Embryonic facial prominence (tissue), 1 donor: ENCODE measurements at regions not wholly inside any gene's neighbourhood (a gene's known extent, or its start where the extent isn't known, plus 50 kb on each side); places are given as distances from the start of the nearest gene placed in this dataset.
"Not testable (repeated sequence)": the region's sequence is repeated elsewhere in the genome, so short reads cannot be mapped to it uniquely, and the experiment has no call there.

ENCODE experiments used
- DNase-seq: peaks from one replicate; pipeline ENCODE4 v3.0.0-alpha.2; 2016; ENCODE audit errors: extremely low spot score

DNA sequence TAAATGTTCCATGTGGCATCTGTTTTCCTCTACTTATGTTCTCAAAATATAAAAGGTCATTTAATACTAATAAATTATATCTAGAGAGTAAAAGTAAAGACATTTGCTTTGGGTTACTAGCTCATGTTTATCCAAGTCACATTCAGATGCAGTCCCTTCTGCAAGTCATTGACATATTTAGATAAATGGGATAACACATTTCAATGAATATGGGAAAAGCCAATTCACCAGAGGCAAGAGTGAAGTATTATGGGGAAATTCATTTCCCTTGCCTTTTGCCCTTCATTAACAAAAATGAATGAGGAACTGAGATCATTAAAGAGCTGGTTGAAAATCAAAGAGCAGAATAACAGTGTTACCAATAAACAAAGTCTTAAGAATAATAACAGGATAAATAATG lies 306.2 kb upstream of the FSTL5 start:
- DNase-seq: no peak

DNA sequence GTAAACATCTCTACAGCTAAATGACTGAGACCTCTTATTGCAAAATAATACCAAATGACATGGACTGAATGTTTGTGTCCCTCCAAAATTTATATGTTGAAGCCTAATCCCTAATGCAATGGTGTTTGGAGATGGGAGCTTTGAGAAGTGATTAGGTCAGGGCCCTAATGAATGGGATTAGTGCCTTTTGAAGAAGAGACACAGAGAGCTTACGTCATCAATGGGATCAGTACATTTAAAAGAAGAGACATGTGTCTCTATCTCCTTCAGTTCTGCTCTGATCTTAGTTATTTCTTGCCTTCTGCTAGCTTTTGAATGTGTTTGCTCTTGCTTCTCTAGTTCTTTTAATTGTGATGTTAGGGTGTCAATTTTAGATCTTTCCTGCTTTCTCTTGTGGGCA lies 301.6 kb upstream of the FSTL5 start:
- DNase-seq: not testable (repeated sequence)

DNA sequence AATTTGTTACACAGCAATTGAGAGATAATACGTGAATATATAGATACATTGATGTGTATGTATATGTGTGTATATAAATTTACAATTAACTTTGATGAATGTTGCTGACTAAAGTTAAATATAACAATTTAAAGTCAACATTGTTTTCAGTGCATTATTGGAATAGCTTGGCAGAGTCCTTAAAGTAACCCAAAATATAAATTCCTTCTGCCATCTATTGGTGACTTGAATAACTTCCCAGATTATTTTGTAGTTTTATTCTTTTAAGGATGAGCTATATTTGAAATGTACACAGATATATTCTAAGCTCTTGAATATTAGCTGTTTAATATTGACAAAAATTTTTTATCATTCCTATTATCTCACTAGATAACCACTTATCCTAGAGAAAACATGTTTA lies 298.2 kb upstream of the FSTL5 start:
- peak; percentile 17 for DNase-seq

DNA sequence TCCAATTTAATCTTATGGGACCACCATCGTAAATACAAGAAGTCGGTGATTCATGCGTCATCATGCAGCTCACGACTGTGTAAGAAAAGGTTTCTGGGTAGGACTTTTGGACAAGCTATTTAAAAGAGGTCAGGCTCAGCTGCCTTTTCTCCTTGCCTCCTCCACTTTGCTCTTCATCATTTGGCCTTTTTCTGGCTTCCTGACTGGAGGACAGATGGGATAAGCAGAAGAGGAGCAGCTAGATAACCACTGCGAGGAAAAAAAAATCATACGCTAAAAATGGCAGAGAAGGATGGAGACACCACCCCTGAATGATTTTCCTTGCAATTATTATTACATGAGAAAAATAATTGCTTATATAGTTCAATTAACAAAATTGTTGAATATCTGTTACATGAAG lies 294.3 kb upstream of the FSTL5 start:
- no peak for DNase-seq

DNA sequence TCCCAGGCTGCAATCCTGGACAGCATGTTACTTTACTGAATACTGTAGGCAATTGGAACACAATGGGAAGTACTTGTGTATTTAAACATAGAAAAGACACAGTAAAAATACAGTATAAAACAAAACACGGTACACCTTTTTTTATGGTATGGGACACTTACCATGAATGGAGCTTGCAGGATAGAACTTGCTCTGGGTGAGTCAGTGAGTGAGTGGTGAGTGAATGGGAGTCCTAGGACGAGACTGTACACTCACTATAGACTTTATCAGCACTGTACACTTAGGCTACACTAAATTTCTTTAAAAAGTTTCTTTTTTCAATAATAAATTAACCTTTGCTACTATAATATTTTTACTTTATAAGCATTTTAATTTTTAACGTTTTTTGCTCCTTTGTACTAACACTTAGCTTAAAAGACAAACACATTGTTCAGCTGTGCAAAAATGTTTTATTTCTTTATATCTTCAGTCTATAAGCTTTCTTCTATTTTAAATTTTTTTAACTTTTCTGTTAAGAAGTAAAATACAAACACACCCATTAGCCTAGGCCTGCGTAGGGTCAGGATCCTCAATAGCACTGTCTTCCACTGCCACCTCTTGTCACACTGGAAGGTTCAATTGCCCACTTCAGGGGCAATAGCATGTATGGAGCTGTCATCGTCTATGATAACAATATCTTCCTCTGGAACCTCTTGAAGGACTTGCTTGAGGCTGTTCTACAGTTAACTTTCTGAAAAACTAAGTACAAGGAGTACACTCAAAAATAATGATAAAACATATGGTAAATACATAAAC lies 293.5 kb upstream of the FSTL5 start:
- no peak for DNase-seq

DNA sequence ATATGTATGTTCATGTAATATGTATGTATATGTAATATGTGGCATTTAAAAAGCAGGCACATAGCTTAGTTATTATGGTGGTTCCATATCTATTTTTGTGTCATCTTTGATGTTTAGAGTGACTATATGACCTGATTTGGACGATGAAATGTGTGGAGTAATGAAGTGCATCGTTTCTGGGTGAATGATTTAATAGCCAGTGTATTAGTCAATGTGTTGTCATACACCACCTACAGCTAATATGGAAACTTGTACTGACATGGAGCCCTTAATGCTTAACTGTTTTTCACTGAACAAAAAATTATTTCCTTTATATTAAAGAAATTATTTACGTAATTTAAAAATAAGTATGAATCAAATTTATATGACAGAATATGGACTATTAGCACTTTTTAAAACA lies 292.3 kb upstream of the FSTL5 start:
- DNase-seq: no peak

DNA sequence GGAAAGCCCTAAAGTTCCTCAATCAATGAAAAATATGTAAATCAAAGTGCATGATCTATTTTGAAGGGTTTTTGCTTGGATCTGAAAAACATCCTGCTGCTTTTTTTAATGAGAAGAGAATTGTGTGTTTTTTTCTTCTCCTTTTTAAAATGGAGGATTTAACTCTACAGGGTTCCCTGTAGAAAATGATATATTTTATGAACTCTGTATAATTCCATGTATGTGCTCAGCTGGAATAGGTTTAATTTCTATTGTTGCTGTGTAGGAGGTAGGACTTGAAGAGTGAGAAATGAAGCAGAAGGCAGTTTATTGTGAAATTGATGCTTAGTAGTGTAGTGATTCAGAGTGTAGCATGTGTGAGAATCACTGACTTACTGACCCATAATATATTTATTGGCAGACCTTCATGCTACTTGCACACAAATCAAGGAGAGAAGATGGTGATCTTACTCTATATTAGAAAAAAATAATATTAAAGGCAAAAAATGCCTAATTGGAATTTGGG lies 286.8 kb upstream of the FSTL5 start:
- no peak for DNase-seq

DNA sequence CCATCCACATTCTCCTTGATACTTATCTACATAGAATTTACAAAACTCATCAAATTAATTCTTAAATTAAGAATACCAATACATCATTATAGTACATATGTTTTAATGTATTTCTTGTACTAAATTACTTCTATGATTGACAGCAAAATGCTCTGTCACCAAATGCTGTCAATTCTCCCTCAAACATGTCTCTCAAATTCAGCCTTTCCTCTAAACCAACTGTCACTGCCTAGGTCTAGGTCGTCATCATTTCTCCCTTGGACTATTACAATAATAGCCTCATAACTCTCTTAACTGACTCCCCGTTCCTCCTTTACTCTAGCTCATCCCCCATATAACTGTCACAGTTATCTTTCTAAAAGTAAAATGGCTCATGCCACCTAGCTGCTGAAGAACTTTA lies 279.7 kb upstream of the FSTL5 start:
- no peak for DNase-seq

DNA sequence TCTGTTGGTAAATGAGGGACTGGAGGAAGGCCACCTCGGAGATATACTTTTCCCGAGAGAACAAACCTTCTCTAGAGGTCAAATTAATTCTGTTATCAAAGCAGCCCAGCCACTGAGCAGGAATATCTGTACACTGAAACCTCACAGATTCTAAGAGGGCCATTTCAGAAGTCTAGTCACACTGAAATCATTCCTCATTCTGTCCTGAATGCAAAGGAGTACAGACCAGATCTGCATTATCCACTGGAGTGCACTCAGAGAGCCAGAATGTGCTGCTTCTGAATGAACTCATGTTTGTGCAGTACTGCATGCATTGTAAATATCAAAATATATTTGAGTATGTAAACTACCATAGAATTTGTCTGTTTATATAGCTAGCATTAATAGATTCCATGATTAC lies 278.3 kb upstream of the FSTL5 start:
- DNase-seq: no peak

DNA sequence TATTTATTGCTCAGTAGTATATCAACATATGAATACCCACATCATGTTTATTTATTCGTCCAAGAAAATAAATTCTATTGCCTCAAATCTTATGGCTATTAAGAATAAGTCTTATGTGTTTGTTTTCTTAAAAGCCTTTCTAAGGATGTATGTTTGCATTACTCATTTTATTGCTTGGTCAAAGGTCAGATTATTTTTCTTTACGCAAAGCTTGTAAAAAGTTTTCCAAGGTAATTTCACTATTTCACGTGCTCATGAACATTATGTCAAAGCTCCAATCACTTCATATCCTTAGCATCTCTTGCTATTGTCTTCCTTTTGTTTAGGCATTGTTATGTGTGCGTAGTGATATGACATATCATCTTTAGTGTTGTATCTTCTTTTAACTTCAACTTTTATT lies 258.5 kb upstream of the FSTL5 start:
- no peak for DNase-seq

DNA sequence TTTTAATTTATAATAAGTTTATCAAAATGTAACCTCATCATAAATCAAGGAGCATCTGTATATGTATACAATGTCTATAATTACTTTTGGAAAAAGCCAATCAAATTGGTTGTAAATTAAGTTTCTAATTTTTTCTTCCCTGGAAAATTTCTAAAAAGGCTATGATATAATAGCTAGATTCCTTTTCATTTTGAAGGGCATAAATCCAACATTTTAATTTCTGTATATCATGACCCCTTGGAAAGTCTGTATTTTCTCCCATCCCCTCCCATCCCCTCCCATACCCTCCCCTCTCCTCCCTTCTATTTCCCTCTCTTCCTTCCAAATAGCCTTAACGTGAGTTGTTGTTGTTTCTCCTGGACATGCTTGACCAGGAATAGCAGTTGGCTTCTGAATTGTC lies 247.1 kb upstream of the FSTL5 start:
- no peak for DNase-seq

DNA sequence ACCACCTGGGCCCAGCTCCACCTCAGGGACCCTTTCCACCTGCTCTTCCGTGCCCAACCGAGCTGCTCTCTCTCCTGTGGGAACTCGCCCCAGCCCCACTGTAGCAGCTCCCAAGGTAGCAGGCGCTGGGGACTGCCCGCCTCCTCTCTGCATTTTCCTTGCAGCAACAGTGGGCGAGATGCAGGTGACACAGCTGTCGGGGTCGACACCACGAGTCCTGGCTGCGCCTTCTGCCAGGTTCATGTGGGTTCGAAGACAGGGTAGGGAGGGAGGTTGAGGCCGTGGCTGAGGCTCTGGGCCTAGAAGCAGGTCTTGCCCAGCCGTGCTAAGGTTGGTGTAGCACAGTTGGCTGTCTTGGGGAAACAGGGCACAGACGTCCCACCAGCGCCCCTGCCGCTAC lies 245.2 kb upstream of the FSTL5 start:
- no peak for DNase-seq

DNA sequence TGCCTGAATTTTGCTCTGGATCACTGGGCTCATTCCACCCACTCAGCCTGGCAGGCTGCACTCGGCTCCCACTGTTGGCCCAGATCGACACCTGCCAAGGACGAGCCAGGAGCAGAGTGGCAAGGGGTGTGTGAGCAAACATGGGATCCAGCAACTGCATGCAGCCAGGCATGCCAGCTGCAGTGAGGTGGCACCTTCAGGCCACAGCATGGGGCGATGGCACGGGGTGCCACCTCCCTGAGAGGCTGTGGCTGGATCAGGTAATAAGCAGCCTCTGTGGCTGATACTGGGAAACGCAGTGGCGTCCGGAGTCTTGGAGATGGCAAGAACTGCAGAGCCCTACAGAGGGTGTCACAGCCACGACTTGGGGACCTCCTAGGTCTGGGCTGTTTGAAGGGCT lies 244.5 kb upstream of the FSTL5 start:
- no peak for DNase-seq

DNA sequence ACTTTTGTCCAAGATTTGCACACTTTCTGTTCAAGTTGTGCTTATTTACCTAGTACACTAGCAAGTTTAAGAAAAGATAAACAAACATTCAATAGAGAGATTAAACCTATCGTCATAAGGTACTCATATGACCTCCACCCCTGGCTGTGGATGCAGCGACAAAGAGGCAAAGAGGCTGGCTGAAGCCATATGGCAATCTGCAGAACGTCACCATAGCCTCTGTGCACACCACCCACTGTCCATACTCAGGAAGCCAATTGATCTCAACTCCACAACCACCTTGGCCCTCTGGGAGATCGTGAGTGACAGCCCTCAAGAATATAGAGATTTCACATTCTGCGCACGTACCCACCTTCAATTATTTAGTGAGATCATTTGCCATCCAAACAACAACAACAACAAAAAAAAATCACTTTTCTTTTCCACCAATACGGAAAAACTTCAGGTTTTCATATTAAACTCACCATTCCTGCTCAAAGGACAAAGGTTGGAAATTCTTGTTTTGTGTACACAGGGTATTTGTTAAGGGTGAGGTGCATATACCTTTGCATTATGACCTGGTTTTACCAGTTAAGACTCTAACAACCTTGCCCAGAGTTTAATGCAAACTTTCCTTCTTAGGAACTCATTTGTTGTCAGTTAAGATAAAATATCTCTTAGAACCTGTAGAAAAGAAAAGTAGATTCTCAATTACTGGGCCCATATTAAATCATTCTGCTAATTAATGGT lies 243.0 kb upstream of the FSTL5 start:
- no peak for DNase-seq

DNA sequence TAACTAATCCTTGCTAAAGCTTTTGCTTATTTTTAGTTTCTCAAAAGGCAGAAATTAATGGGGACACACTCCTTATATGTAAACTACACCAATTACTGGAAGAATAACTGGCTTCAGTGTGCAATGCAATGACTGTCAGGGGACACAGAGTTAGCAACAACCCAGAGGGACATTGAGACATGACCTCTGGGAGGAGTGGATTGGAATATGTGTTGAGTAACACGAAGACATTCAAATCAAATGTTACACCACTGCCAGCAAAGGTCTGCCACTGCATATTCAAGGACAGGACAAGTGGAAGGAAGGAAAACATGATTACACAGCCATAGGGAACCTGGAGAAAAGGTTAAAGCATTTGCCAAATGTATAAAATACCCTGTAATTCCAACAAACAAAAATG lies 240.1 kb upstream of the FSTL5 start:
- no peak for DNase-seq

DNA sequence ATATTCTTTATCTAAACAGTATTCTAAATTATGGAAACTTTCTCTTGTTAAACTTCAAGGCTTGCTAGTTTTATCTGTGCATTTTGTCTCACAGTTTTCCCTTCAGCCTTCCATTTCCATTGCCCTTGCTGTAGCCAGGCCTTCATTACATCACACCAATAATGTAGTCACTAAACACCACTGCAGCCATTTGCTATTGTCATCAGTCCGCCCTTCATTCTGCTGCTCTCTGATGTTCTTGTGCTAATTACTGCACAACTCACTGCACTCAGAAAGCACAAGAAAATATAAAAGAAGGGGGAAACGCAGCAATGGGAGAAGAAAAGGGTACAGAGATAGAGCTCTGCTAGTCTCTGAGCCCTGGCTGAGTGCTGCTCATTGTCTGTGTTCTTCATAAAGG lies 239.6 kb upstream of the FSTL5 start:
- DNase-seq: no peak

DNA sequence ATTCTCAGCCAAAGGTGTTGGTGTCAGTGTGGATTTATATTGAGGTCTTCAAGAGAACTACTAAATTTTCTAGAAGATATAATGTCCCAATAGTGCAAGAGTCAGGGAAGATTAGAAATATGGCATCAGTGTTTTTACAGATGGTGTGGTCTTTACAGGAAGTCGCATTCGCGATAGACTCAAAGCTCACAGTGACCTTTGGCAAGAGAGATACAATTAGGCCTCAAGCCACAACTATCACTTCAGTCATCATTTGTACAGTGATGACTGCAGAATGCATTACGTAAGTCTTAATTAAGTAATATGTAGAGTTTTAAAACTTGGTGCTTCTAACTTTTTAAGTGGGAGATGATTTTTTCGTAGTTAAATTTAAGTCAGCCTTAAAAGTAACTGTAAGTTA lies 237.2 kb upstream of the FSTL5 start:
- DNase-seq: no peak

DNA sequence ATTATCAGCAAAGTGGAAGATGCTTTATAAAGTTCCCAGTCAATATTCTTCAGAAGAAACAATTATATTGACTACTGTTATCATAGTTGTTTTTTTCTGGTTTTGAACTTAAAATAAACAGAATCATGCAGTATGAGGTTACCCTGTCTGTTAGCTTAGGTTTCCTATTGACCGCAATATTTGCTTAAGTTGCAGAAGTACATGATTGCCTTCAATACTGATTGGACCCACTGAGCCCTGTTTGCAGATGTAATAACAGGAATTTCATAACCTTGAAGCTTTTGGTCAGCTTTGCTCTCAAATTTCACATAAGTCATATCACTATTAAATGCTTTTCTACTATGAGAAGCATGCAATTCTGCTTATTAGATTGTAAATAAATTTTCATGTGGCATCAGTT lies 229.1 kb upstream of the FSTL5 start:
- DNase-seq: no peak

DNA sequence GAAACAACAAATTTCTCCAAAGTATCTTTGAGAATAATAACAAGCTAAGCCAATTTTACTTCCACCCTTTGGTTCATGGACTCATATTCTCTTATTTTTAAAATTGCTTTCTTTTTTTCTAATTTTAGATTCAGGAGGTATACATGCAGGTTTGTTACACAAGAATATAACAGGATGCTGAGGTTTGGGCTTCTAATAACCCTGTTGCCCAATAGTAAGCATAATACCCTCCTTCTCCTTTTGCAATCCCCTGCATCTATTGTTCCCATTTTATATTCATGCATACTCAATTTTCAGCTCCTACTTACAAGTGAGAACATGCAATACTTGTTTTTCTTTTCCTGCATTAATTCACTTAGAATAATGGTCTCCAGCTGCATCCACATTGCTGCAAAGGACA lies 202.3 kb upstream of the FSTL5 start:
- no peak for DNase-seq

DNA sequence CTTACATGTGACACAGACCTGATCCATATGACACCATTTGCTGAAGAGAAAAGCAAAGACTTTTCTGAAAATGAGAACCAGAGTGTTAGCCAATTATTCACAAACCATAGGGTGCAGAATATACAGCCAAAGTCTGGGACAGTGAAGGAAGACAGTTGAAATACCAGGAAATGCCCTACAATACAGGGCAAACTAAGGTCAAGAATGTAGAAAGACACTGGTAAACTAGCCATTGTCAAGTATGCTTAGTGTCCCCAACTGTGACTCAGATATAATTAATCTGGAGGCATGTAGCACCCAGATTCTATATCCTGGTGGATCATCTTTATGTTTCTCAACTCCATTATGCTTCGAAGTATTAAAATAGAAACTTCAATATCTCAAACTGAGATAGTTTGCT lies 200.9 kb upstream of the FSTL5 start:
- DNase-seq: no peak

DNA sequence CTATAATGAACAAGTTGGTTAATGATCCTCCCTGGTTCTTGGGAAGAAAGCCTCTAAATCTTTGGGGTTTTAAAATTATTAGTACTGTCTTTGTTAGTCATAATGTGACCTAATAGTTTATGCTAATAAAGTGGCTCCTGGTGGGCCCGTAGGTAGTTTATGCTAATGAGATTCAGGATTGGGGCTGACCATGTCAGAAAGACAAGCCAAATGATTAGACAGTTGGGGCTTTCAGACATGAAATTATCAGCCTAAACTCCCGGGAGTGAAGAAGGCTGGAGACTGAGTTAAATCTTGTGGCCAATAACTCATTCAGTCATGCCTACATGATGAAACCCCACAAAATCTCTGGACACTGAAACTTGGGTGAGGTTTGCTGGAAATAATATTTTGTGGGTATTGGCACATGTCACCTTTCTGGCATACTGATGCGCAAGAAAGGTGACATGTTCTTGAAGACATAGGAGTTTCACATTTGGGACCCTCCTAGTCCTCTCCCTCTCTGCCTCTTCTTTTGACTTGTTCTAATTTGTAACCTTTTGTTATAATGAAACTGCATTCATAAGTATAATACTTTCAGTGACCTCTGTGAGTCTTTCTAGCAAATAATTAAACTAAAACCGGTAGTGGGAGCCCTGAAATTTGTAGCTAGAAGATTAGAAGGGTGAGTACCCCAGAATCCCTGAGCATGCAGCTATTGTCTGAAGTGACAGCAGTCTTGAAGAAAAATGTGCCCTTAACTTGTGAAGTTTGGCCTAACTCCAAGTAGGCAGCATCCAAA lies 196.8 kb upstream of the FSTL5 start:
- DNase-seq: no peak

DNA sequence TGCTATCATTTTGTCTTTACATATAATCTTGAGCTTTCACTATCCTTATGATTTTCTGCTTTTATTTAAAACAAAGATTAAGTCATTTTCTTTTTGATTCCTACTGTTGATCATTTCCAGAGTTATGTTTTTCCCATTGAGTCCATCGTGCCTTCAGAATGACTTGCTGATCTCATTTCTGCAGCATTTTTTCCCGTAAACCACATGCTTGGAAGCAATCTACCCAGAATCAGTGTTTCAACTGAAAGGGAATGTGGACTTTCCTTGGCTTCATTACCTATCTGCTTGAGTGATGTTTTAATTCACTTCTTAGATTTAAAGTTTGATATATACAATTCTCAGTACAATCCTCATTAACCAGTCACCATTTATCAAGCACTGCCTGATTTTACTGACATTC lies 192.4 kb upstream of the FSTL5 start:
- DNase-seq: peak; percentile 14
